Glutamatergic neuron (in vitro differentiated cells): ENCODE measurements at regions not wholly inside any gene's neighbourhood (a gene's known extent, or its start where the extent isn't known, plus 50 kb on each side); places are given as distances from the start of the nearest gene placed in this dataset.
A peak's percentile ranks its signal among the peaks of the same experiment; 100 is the strongest.

Source experiments
- DNase-seq: peaks from one replicate; pipeline ENCODE4 v3.0.0; 2022
- H3K27ac Mint-ChIP-seq: one replicate; pipeline ENCODE4 v1.8.0; 2020; ENCODE audit warnings: mild to moderate bottlenecking, mixed read lengths, inconsistent platforms; ENCODE audit not compliant: unreplicated experiment
- H3K27me3 Mint-ChIP-seq: one replicate; pipeline ENCODE4 v1.8.0; 2020; ENCODE audit warnings: mild to moderate bottlenecking, moderate library complexity, mixed read lengths, inconsistent platforms; ENCODE audit not compliant: unreplicated experiment
- H3K36me3 Mint-ChIP-seq: one replicate; pipeline ENCODE4 v1.8.0; 2020; ENCODE audit warnings: mild to moderate bottlenecking, mixed read lengths, inconsistent platforms; ENCODE audit not compliant: unreplicated experiment
- H3K4me1 Mint-ChIP-seq: one replicate; pipeline ENCODE4 v1.8.0; 2020; ENCODE audit warnings: mild to moderate bottlenecking, low read depth, mixed read lengths, inconsistent platforms; ENCODE audit not compliant: unreplicated experiment
- H3K4me3 Mint-ChIP-seq: one replicate; pipeline ENCODE4 v1.8.0; 2020; ENCODE audit warnings: mild to moderate bottlenecking, mixed read lengths, inconsistent platforms; ENCODE audit not compliant: unreplicated experiment
- H3K9me3 Mint-ChIP-seq: one replicate; pipeline ENCODE4 v1.8.0; 2020; ENCODE audit warnings: mild to moderate bottlenecking, moderate library complexity, mixed read lengths, inconsistent platforms; ENCODE audit not compliant: unreplicated experiment
- TF ChIP-seq, protein P1 (sequence below): fragments of 200-600 bp; sonication (generic); IDR thresholded peaks from one replicate; pipeline ENCODE4 v1.5.0; 2021; ENCODE audit not compliant: partially characterized antibody, unreplicated experiment

DNA sequence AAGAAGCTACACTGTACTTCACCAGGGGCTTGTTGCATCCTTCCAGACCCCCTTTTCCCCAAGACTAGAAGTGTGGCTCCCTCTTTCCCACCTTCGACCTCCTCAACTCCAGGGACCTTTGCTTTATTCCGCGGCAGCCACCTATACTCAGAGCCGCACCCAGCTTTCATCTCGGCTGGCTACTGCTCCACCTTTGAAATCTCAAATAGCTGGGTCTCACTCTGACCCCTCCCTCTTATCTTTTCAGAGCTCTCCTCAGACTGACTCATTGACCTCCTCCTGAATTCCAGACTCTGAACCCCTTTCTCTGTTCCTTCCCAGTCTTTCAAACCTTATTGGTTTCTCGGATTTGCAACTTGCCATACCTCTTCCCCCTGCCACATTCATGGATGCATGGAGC lies 144.7 kb upstream of the JUN start:
- TF ChIP-seq, protein P1, sequence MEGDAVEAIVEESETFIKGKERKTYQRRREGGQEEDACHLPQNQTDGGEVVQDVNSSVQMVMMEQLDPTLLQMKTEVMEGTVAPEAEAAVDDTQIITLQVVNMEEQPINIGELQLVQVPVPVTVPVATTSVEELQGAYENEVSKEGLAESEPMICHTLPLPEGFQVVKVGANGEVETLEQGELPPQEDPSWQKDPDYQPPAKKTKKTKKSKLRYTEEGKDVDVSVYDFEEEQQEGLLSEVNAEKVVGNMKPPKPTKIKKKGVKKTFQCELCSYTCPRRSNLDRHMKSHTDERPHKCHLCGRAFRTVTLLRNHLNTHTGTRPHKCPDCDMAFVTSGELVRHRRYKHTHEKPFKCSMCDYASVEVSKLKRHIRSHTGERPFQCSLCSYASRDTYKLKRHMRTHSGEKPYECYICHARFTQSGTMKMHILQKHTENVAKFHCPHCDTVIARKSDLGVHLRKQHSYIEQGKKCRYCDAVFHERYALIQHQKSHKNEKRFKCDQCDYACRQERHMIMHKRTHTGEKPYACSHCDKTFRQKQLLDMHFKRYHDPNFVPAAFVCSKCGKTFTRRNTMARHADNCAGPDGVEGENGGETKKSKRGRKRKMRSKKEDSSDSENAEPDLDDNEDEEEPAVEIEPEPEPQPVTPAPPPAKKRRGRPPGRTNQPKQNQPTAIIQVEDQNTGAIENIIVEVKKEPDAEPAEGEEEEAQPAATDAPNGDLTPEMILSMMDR, result no peak
- Mint-ChIP-seq H3K4me3 (peak overlapping the region; percentile 37), H3K27ac (no peak overlapping the region), H3K9me3 (no peaks in the 10 kb centered on the region), H3K27me3 (no peaks in the 10 kb centered on the region), H3K4me1 (no peaks in the 10 kb centered on the region), H3K36me3 (no peaks in the 10 kb centered on the region)
- no peak for DNase-seq

GRCh38 chr1:58929671-58930325 lies 146.0 kb upstream of the JUN start:
- TF ChIP-seq, protein P1, result no peak
- Mint-ChIP-seq H3K4me3 (no peak overlapping the region), H3K9me3 (no peaks in the 10 kb centered on the region), H3K27me3 (no peaks in the 10 kb centered on the region), H3K4me1 (no peaks in the 10 kb centered on the region), H3K36me3 (no peaks in the 10 kb centered on the region), H3K27ac (no peak overlapping the region)
- no peak for DNase-seq

DNA sequence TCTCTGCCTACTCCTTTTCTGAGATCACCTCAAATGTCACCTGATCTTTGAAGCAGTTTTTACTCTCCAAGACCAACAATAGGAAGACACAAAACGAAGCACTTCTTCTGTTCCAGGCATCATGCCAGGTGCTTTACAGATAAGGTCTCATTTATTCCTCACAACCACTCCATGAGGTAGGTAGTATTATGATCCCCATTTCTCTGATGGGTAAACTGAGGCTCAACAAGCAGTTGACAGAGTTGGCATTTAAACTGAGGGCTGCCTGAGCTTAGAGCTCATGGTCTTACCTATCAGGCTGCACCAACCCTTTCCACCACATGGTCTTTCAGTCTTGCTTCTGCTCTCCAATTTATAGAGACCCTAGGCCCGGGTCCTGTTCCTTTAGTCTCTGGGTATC lies 147.2 kb upstream of the JUN start:
- no peaks in the 10 kb centered on the region for H3K27me3 Mint-ChIP-seq

GRCh38 chr1:58931756-58932155 lies 147.9 kb upstream of the JUN start:
- no peak overlapping the region for H3K4me3 Mint-ChIP-seq
- no peak overlapping the region for H3K27ac Mint-ChIP-seq
- TF ChIP-seq, protein P1, result no peak
- no peak for DNase-seq
- H3K36me3 Mint-ChIP-seq, result no peaks in the 10 kb centered on the region
- H3K27me3 Mint-ChIP-seq, result no peaks in the 10 kb centered on the region
- no peaks in the 10 kb centered on the region for H3K4me1 Mint-ChIP-seq
- no peaks in the 10 kb centered on the region for H3K9me3 Mint-ChIP-seq

More for the DNA sequence above, 147.2 kb upstream of the JUN start:
- Mint-ChIP-seq H3K9me3 (no peaks in the 10 kb centered on the region), H3K4me1 (no peaks in the 10 kb centered on the region), H3K36me3 (no peaks in the 10 kb centered on the region), H3K4me3 (no peak overlapping the region), H3K27ac (no peak overlapping the region)
- DNase-seq, result no peak
- TF ChIP-seq, protein P1, result no peak

DNA sequence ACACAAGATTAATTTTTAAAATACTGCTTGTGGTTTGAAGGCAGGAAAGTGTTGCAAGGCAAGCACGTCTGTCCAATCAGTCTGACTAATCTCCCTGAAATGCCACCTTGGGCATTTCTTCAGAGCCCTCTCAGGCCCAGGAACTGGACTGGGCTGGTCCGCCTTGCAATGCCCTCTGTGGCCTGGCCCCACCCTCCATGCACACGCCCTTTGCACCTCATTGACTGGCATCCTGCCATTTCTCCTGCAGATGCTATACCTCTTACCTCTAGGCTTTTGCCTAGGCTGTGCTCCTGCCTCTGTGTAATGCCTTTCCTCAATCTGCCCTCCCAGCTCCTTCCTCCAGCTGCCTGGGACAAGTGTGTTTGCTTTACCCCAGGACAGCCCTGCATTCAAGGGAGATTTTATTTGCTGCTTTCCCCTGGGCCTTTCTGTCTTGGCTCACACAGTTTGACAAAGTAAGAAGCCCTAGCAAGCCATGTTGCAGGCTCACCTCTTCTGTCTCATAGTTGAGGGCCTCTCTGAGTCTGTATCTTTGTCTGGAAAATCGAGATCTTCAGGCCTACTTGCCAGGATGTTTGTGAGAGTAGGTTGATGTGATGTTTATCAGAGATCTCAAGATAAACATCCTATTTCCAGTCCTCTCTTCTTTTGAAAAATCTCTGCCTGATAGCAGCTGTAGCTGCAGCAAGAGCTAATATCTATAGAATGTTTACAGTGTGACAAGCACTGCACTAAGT lies 149.2 kb upstream of the JUN start:
- Mint-ChIP-seq H3K36me3 (no peaks in the 10 kb centered on the region), H3K27ac (no peak overlapping the region), H3K27me3 (no peaks in the 10 kb centered on the region), H3K4me3 (no peak overlapping the region), H3K4me1 (no peaks in the 10 kb centered on the region), H3K9me3 (peaks cover 1% of the 10 kb centered on the region)
- TF ChIP-seq, protein P1, result no peak
- no peak for DNase-seq
